ENCODE measurements at regions not wholly inside any gene's neighbourhood (a gene's known extent, or its start where the extent isn't known, plus 50 kb on each side); places are given as distances from the start of the nearest gene placed in this dataset.

DNA sequence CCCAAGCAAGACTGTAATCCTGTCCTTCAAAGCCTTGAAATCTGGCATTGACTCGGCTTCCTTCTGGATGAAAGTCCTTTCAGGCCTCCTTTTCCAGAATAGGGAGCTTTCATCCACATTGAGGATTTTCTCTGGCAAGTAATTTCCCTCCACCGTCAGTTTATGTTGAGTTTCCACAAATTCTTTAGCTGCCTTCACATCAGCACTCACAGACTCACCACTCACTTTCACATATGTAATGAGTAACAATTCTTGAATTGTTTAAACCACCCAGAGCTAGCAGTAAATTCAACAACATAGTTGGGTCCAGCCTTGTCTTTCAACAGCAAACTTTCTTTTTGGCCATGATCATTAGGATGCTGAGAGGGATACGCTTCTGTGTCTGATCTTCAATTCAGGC, 84.3 kb upstream of the PRDM11 start:
- no peak for DNase-seq (ENCODE audit: low read depth)
- TF ChIP-seq, protein P1, sequence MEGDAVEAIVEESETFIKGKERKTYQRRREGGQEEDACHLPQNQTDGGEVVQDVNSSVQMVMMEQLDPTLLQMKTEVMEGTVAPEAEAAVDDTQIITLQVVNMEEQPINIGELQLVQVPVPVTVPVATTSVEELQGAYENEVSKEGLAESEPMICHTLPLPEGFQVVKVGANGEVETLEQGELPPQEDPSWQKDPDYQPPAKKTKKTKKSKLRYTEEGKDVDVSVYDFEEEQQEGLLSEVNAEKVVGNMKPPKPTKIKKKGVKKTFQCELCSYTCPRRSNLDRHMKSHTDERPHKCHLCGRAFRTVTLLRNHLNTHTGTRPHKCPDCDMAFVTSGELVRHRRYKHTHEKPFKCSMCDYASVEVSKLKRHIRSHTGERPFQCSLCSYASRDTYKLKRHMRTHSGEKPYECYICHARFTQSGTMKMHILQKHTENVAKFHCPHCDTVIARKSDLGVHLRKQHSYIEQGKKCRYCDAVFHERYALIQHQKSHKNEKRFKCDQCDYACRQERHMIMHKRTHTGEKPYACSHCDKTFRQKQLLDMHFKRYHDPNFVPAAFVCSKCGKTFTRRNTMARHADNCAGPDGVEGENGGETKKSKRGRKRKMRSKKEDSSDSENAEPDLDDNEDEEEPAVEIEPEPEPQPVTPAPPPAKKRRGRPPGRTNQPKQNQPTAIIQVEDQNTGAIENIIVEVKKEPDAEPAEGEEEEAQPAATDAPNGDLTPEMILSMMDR (IDR thresholded peaks at IDR 0.05; ENCODE audit: low read depth, low read length, missing control alignments), result no peak

DNA sequence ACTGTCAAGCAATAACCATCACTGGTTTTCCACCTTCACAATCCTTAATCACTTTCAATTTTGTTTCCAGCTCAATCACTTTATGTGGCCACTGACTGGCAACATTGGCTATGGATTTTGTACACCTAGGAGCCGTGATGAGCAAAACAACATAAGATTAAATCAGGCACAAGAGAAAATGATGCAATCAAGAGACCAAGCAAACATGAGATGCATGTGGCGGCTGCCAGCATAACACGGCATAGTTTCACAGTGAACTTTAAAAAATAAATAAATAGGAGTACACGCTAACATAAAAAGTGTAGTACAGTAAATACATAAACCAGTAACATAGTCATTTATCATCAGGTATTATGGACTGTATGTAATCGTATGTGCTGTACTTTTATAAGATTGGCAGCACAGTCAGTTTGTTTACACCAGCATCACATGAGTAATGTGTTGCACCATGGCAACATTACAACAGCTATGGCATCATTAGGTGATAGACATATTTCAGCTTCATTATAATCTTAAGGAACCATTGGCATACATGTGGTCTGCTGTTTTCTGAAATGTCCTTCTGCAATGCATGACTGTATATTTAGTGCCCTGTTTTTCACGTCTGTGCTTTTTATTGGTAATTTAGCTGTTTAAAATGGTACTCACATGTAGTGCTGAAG, 83.3 kb upstream of the PRDM11 start:
- no peak overlapping the region for H3K4me3 ChIP-seq (ENCODE audit: low read depth, low read length)
- no peak for DNase-seq (ENCODE audit: low read depth)
- TF ChIP-seq, protein P1 (IDR thresholded peaks at IDR 0.05; ENCODE audit: low read depth, low read length, missing control alignments), result no peak

More for the DNA sequence above, 84.3 kb upstream of the PRDM11 start:
- no peak overlapping the region for H3K4me3 ChIP-seq (ENCODE audit: low read depth, low read length)

DNA sequence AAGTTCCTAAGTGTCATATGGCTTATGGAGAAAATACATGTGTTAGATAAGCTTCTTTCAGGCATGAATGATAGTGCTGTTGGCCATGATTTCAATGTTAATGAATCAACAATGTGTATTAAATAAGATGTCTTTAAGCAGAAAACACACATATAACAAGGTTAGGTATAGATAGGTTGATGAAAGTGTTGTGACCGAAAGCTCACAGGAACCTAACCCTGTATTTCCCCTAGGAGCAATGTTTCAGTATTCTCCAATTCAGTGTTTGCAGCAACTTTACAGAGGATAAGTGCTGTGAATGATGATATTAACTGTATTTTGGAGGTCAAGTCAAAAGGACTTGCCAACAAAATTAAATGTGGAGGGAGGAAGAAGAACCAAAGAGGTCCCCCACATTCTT, 82.8 kb upstream of the PRDM11 start:
- no peak overlapping the region for H3K4me3 ChIP-seq (ENCODE audit: low read depth, low read length)
- TF ChIP-seq, protein P1 (IDR thresholded peaks at IDR 0.05; ENCODE audit: low read depth, low read length, missing control alignments), result no peak
- no peak for DNase-seq (ENCODE audit: low read depth)

DNA sequence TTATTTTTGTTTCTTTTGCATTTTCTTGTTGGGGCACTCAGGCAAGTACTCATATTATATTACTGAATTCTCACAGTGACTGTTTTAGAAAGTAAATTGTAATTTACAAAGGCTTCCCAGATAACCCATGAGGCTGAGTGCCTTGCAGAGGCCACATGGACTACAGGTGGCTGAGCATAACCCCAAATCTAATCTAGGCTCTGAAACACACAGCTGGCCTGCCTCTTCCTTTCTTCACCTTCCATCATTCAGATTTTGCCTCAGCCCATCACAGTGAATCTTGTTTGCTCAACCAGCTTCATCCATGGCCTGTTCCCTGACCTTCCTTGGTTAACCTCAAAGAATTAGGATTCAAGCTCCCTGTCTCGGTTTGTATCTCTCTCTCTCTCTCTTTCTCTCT, 78.5 kb upstream of the PRDM11 start:
- H3K4me3 ChIP-seq (ENCODE audit: low read depth, low read length), result no peak overlapping the region
- TF ChIP-seq, protein P1 (IDR thresholded peaks at IDR 0.05; ENCODE audit: low read depth, low read length, missing control alignments), result no peak
- no peak for DNase-seq (ENCODE audit: low read depth)

DNA sequence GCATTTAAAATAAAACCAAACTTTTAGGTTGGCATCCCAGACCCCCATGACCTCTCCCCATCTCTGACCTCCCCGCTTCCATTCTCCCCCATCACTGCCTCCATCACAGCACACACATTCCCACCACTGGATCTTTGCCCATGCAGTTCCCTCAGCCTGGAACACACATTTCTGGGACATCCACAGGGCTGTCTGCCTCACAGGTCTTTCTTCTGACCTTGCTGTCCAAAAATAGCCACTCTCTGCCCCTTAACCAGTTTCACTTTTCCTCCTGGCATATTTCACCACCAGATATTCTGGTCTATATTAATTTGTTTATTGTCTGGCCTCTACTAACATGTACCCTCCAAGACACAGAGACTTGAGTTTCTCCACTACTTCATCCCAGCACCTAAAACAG, 75.2 kb upstream of the PRDM11 start:
- TF ChIP-seq, protein P1 (IDR thresholded peaks at IDR 0.05; ENCODE audit: low read depth, low read length, missing control alignments), result no peak
- no peak overlapping the region for H3K4me3 ChIP-seq (ENCODE audit: low read depth, low read length)

DNA sequence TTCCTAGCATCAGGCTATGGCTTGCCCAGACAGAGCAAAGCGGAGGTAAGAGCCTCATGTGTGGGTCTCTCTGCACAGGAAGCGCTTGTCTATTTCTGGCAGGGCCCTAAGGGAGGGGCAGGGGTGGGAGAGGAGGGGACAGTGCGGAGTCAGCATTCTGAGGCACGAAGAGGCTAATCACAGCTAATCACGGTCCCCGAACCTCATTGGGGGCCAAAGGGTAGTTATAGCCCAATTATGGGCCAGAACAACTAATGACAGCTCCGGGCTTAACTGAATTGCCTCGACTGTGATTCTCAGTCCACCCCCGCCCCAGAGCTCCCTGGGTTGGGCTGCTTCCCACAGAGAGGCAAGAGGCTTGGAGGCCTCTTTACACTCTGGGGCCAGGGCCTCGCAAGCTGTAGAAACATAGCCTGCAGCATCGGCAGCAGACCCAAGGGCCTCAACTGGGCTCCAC, 72.7 kb upstream of the PRDM11 start:
- TF ChIP-seq, protein P1 (IDR thresholded peaks at IDR 0.05; ENCODE audit: low read depth, low read length, missing control alignments), result no peak
- DNase-seq (ENCODE audit: low read depth), result no peak

More for the DNA sequence above, 75.2 kb upstream of the PRDM11 start:
- no peak for DNase-seq (ENCODE audit: low read depth)

DNA sequence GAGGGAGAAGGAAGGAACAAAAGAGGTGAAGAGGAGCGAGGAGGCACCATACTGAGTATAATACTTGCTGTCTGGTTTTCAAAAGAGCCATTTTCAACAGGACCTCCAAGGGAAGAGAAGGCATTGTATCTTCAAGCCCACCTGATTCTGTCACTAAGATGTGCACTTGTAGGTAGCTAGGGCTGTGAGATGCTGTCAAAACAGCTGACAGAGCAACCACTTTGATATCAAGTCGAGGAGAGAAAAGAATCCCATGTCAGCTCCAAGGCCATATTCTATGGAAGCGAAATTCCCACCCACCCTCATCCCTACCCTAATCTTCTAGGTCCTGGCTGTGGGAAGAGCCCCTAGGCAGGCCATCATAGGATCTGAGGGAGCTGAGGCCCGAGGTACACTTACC, 70.9 kb upstream of the PRDM11 start:
- no peak for DNase-seq (ENCODE audit: low read depth)
- TF ChIP-seq, protein P1 (IDR thresholded peaks at IDR 0.05; ENCODE audit: low read depth, low read length, missing control alignments), result no peak
- H3K4me3 ChIP-seq (ENCODE audit: low read depth, low read length), result no peak overlapping the region

More for the DNA sequence above, 72.7 kb upstream of the PRDM11 start:
- H3K4me3 ChIP-seq (ENCODE audit: low read depth, low read length), result no peak overlapping the region
